ENCODE measurements at regions not wholly inside any gene's neighbourhood (a gene's known extent, or its start where the extent isn't known, plus 50 kb on each side); places are given as distances from the start of the nearest gene placed in this dataset.

DNA sequence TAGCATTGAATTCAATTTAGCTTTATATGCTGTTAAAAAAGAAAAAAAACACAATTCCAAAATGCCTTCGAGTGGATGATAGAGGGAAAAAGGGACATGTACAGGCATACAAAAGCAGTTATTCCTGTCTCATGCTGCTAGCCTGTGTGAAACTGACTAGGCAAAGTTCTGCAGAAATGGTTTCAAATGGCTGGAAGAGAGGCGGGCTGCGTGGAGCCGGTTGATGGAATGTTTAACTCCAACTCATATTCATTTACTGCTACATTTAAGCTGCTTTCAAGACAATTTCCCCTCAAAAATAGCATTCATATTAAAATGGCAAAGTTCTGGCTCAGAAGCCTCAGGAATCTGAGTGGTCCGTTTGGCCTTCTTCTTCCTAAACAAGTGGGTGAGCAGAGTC lies 143.8 kb upstream of the PPARGC1A start:
- DNase-seq = no peak

DNA sequence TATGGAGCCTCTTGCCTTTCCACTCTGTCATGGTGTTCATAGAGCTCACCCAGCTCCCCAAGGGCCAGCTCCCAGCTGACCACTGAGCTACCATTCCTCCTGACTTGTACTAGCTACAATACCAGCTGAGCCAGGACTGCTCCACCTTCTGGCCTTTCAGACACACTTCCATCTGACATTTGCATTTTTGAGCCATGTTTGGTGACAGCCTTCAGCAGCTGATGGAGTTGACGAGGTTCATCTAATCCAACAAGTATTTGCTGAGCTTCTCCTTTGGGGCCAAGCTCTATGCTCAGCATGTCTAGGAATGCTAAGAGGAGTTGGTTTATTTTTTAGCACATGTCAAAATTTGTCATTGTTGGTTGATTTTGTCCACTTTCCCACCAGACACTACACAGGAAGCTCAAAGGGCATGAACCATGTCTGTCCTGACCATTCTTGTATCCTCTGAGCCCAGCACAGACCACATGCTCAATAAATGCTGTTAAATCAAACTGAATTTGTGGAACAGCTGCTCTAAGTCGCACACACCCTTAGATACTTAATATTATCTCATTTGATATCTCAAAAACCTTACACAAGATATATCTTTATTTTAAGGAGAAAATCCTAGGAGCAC lies 142.6 kb upstream of the PPARGC1A start:
- DNase-seq = no peak

DNA sequence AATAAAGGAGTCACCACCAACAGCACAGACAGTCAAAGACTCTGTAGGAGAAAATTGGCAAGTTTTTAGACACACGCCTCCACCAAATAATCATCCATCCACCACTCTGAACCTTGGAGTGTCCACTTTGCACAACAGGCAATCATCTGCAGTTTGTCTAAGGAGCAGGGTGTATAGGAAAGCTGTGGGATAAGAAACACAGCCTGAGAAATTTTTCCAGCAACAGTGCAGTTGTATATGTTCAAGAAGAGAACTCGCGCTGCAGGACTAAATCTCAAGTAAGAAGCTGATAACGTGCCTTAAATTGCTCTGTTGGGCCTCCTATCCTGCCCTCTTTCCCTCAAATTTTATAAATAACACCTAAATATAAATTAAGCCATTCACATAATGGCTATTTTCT lies 136.7 kb upstream of the PPARGC1A start:
- DNase-seq = no peak

- no peak for DNase-seq
Measured at GRCh38 chr4:24024605-24025004, 134.8 kb upstream of the PPARGC1A start.

DNA sequence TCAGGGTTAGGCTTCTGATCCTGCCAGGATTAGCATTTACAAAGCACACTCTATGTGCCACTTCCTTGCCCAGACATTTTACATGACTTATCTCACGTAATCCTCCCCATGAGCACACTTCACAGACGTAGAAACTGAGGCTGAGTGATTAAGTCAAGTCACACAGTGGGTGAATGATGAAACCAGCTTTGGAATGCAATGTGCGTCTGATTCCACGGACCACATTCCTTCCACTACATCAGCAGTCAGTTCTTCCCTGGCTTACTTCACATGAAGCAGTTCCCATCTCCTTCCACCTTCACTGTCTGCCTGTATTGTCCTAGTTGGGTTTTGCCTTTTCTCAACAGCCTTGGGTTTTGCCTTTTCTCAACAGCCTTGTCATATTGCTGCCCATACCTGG lies 134.3 kb upstream of the PPARGC1A start:
- no peak for DNase-seq

DNA sequence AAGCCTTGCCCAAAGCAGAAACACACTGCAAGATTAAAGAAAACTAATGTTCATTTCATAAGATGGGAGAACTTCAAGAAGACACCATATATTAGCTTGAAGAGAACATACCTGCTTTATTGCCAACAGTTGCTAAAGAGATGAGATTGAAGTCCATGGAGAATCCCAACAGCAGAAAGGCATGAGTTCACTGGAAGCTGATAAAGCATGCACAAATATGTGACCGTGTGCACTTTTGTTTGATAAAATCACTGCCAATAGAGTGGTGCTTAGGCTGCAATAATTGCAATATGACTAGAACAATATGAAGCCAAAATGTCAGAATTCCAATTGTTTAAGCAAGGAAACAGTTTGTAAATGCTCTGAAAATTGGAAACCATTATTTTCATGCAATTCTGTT lies 125.9 kb upstream of the PPARGC1A start:
- no peak for DNase-seq

GRCh38 chr4:24013668-24014422 lies 124.0 kb upstream of the PPARGC1A start:
- DNase-seq = no peak

DNA sequence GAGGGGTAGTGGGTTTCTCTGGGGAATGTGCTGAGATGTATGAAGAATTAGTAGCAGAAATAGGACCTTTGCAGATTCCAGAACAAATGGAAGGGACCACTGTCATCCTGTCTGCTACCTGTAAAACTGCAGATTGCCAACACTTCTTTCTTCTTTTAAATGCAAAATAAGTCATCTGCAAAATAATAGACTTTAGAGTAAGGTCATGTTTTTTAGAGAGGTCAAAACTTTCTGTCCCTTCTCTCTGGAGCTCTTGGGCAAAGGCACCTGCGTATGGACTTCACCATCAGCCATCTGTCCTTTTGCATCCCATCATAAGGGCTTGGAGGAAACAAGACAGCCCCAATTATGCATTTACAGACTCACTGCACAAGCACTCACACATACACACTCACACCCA lies 121.1 kb upstream of the PPARGC1A start:
- no peak for DNase-seq

- DNase-seq = no peak
Measured at GRCh38 chr4:24010573-24010972, 120.7 kb upstream of the PPARGC1A start.

GRCh38 chr4:24007860-24008261 lies 118.0 kb upstream of the PPARGC1A start:
- DNase-seq = no peak

- DNase-seq = no peak
Measured at GRCh38 chr4:24006269-24006668, 116.4 kb upstream of the PPARGC1A start.

DNA sequence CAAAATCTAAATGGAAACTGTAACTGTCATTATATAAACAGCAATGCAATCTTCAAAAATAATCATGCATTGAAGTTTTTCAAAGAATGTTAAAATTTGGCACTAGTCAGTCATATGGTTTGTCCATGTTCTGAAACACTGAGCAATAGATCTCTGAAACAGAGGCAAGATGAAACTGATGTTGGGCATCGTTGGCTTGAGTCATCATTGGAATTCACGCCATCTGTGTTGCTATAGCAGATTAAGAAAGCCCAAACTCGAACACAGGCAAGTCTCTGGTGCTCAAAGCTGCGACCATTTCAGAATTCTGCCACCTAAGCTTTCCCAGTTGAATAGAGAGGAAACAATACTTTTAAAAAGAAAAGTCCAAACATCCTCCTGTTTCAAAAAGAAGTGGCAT lies 114.1 kb upstream of the PPARGC1A start:
- no peak for DNase-seq

- no peak for DNase-seq
Measured at GRCh38 chr4:24003496-24003895, 113.6 kb upstream of the PPARGC1A start.

DNA sequence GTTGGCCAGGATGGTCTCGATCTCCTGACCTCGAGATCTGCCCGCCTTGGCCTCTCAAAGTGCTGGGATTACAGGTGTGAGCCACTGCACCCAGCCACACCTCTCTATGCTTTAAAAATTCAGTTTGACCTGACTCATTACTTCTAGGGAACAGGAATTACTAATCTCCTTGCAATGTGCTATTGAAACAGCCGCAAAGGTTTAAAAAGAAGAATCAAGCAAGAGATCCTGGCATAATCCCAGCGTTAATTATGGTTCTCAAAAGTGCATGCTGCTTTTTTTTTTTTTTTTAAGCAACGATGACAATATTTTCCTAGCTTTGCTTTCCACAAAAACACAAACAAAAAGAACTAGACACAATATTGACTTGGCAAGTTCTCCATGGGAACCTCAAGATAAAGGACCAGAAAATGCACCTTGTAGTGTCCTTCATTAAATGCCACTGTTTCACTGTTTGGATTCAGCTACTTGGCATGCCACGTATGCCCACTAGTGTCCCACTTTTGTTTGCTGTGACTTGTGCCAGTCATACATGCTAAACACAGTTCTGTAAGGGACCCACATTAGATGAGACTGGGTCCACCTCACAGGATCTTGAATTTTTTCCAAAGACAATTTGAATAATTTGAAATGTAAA lies 112.6 kb upstream of the PPARGC1A start:
- no peak for DNase-seq

DNA sequence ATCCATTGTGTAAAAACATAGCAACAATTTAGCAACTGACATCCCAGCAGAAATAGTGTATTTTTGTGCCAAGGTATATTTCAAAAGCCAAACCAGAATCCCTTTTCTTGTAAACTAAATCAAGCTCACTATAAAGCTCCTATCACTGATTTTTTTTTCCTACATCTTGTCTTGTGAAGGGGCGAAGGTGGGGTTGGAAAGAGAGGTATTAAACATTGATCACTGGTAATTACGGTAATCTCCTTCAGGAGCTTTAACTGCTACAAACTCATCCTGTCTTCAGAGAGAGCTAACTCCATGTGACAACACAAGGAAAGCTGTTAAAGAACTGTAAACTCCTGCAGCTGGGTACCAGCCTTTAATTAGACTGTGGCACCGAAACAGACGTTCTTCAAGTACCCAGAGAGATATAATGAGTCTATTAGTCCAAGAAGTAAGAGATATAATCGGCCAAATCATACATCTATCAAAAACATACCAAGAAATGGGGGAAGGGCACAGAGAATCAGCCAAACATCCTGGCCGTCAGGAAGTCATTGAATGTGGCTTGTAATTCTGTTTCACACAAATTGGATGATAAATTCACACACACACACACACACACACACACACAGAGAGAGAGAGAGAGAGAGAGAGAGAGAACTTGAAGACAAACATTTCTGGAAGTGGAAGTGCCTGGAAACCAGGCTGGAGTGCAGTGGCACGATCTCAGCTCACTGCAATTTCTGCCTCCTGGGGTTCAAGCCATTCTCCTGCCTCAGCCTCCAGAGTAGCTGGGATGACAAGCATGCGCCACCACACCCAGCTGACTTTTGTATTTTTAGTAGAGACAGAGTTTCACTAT lies 111.9 kb upstream of the PPARGC1A start:
- no peak for DNase-seq

- DNase-seq = no peak
Measured at GRCh38 chr4:24000470-24000831, 110.6 kb upstream of the PPARGC1A start.

- no peak for DNase-seq
Measured at GRCh38 chr4:23999714-24000469, 110.0 kb upstream of the PPARGC1A start.

GRCh38 chr4:23993373-23993772 lies 103.5 kb upstream of the PPARGC1A start:
- DNase-seq = no peak

GRCh38 chr4:23991444-23991843 lies 101.6 kb upstream of the PPARGC1A start:
- DNase-seq = no peak

GRCh38 chr4:23986270-23986669 lies 96.4 kb upstream of the PPARGC1A start:
- DNase-seq = no peak

GRCh38 chr4:23981328-23981727 lies 91.5 kb upstream of the PPARGC1A start:
- no peak for DNase-seq

GRCh38 chr4:23979534-23979933 lies 89.7 kb upstream of the PPARGC1A start:
- no peak for DNase-seq

GRCh38 chr4:23978002-23978401 lies 88.2 kb upstream of the PPARGC1A start:
- no peak for DNase-seq

Data from RPMI8226 (cell line).